ENCODE measurements at regions not wholly inside any gene's neighbourhood (a gene's known extent, or its start where the extent isn't known, plus 50 kb on each side); places are given as distances from the start of the nearest gene placed in this dataset.

DNA sequence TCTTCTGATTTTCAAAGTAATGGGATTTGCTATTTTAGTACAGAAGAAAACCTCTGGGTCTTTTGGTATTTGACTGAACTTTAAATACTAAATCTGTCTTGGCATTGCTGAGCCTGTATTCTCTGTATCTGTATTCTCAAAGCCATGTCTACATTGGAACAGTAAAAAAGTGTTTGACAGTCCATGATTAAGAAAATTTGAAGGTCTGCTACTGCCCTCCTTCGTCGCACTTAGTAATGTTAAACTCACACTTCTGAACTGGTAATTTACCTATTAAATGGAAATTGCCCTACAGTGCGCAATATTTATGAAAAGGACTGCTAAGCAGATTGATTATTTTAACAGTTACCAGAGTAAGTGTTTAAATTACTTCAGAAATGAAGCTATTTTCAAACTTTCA lies 165.7 kb upstream of the SMC2 start:
- no peak for DNase-seq (ENCODE audit: low read depth)
- in situ Hi-C loops (cut with HindIII; ENCODE audit: low pct_unique_long_range_greater_than_20kb, low sequenced_read_pairs): no loop called here

DNA sequence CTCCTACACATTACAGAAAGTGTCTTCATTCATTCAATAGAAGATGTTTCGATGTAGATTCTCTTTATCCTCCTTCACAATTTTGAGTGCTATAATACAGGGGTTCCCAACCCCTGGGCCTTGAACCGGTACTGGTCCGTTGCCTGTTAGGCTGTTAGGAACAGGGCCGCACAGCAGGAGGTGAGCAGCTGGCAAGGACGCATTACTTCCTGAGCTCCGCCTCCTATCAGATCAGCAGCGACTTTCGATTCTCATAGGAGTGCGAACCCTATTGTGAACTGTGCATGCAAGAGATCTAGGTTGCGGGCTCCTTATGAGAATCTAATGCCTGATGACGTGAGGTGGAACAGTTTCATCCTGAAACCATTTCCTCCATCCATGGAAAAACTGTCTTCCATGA lies 153.0 kb upstream of the SMC2 start:
- in situ Hi-C loops (cut with HindIII; ENCODE audit: low pct_unique_long_range_greater_than_20kb, low sequenced_read_pairs): no loop called here
- no peak for DNase-seq (ENCODE audit: low read depth)

DNA sequence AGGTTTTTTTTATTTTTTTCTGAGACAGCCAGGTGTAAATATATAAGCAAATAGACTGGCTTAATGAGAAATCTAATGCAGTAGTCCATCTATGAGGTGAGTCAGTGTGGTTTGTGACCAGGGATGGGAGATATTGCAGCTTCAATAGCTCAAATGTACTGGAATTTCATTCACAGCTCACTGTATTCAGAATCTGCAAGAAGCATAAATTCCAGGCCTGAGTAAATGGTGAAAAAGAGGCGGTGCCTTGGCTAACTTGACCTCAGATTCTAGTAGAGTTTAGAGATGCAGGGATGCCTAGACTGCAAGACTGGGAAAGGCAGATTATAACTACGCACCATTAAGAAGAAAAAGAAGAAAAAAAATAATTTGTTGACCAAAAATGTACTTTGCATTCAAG lies 151.9 kb upstream of the SMC2 start:
- in situ Hi-C loops (cut with HindIII; ENCODE audit: low pct_unique_long_range_greater_than_20kb, low sequenced_read_pairs): no loop called here
- DNase-seq (ENCODE audit: low read depth): no peak

DNA sequence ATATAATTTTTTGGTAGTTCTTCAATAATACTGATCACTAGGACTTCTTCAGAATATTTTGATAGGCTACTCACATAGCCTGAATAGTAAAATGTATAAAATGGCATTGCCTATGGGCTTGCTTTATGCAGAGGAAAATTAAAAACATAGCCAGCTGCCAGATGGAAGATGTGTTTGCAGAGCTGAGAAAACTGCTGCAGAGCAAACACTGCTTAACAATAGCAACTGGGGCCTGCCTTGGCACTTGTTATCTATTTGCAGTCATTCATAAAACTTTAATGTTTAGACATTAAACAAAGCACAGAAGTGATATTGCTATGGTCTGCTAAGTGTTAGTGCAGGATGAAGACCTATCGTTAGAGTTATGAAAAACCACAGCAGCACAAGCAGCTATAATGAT lies 151.5 kb upstream of the SMC2 start:
- no peak for DNase-seq (ENCODE audit: low read depth)
- in situ Hi-C loops (cut with HindIII; ENCODE audit: low pct_unique_long_range_greater_than_20kb, low sequenced_read_pairs): no loop called here

DNA sequence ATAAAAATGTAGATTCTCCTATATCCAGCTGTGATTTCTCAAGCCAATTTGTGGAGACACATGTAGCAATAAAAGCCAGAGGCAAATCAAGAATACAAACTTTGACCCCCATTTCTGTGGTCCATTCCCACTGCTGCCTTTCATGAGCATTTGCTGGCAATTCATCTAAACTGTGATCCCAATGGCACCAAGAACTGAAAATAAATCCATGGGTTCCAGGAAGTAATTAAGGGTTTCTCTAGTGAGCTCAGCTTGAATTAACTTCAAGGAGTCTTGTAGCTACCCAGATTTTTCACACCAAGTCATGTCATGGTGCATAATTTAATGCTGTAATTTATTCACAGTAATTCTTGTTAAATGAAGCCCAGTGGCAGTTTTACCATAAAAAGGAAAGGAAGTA lies 145.0 kb upstream of the SMC2 start:
- in situ Hi-C loops (cut with HindIII; ENCODE audit: low pct_unique_long_range_greater_than_20kb, low sequenced_read_pairs): no loop called here

DNA sequence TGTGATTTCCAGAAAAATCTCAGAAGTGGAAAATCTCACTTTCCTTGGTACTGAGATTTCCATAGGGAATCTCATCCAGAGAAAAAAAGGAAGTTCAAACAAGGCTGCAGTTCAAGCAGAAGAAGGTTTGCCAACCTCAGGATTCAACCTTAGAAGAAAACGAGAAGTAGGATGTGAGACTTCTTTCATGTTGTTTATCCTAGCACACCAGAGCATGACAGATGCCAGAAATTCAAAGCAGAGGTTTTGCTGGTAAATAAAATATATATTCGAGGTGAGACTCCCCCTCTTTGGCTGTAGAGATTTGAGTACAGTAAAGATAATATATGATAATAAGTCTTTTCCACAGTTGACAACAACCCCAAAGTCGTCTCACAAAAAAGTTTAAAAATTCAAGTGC lies 116.9 kb upstream of the SMC2 start:
- in situ Hi-C loops (cut with HindIII; ENCODE audit: low pct_unique_long_range_greater_than_20kb, low sequenced_read_pairs): no loop called here

More for the DNA sequence above, 145.0 kb upstream of the SMC2 start:
- DNase-seq (ENCODE audit: low read depth): no peak

DNA sequence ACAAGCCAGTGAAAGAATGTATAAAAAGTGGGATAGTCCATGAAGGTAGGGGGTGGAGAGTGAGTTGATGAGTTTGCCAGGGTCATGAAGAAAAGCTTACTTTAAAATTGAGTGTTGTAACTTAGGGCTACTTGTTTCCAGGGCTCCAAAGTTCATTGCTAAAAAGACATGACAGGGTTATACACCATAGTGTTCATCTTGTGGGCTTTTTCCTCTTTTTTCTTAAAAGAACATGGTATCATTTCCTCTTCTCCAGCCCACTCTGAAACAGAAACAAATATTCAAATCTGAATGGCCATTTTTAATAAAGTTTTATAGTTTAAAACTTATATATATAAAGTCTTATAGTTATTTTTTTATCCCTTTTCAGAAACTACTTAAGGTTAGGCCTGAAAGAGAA lies 115.7 kb upstream of the SMC2 start:
- no peak for DNase-seq (ENCODE audit: low read depth)
- in situ Hi-C loops (cut with HindIII; ENCODE audit: low pct_unique_long_range_greater_than_20kb, low sequenced_read_pairs): no loop called here

More for the DNA sequence above, 116.9 kb upstream of the SMC2 start:
- no peak for DNase-seq (ENCODE audit: low read depth)

DNA sequence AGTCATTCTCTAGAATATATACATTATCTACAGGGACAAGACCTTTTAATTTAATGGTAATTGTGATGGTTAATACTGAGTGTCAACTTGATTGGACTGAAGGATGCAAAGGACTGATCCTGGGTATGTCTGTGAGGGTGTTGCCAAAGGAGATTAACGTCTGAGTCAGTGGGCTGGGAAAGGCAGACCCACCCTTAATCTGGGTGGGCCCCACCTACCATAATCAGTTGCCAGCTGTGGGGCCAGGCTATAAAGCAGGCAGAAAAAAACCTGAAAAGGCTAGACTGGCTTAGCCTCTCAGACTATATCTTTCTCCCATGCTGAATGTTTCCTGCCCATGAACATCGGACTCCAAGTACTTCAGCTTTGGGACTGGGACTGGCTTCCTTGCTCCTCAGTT lies 112.2 kb upstream of the SMC2 start:
- DNase-seq (ENCODE audit: low read depth): no peak
- in situ Hi-C loops (cut with HindIII; ENCODE audit: low pct_unique_long_range_greater_than_20kb, low sequenced_read_pairs): no loop called here

DNA sequence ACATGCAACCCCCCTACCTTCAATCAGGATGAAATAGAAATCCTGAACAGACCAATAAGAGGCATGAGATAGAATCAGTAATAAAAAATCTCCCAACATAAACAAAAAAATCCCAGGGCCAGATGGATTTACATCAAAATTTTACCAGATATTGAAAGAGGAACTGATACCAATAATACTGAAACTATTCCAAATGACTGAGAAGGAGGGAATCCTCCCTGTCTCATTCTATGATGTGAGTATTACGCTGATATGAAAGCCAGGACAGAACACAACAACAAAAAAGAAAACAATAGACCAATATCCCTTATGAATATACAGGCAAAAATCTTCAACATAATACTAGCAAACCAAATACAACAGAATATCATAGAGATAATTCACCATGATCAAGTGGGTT lies 109.0 kb upstream of the SMC2 start:
- in situ Hi-C loops (cut with HindIII; ENCODE audit: low pct_unique_long_range_greater_than_20kb, low sequenced_read_pairs): no loop called here
- no peak for DNase-seq (ENCODE audit: low read depth)

DNA sequence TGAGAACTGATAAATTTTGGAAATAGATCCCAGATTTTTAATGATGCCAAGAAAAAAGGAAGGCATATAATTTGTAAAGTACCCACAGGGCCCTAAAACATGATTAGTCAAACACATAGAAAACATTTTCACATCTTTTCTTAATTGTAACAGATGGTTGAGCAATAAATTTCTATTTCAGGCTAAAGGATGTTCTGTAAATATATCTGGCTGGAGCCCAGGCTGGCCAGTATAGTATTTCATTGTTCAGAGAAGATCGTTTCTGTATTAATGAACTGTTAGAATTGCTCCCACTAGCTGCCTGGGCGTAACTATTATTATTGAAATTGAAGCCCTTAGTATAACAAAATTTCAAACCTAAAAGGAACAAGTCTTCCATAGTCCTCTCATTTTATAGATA lies 105.3 kb upstream of the SMC2 start:
- no peak for DNase-seq (ENCODE audit: low read depth)
- in situ Hi-C loops (cut with HindIII; ENCODE audit: low pct_unique_long_range_greater_than_20kb, low sequenced_read_pairs): no loop called here

DNA sequence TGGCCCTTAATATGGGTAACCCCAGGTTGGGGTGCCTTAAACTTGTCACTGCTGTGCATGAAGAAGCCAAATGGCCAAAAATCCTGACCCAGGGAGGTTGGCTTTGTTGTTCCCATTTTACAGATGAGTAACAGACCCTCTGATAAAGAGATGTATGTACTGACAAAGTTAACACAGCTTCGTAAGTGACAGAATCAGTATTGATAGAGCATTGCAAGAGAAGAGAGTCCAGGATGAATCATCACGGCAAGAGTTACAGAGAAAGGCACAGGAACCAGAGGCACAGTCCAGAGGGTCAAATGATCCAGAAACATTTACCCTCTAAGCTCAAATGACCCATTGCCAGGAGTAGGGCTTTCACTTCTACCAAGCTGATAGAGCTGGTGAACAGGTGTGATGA lies 103.8 kb upstream of the SMC2 start:
- in situ Hi-C loops (cut with HindIII; ENCODE audit: low pct_unique_long_range_greater_than_20kb, low sequenced_read_pairs): no loop called here
- no peak for DNase-seq (ENCODE audit: low read depth)

DNA sequence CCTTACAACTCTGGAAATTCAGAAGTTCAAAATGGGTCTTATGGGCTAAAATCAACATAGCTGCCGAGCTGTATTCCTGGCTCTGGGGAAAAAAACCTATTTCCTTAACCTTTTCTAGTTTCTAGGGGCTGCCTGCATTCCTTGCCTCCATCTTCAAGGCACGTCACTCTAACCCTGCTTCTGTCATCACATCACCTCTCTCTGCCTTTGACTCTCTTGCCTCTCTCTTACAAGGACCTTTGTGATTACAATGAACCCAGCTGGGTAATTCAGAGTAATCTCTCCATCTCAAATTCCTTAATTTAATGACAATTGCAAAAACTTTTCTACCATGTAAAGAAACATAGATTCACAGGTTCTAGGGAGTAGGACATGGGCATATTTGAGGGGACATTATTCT lies 103.1 kb upstream of the SMC2 start:
- no peak for DNase-seq (ENCODE audit: low read depth)

DNA sequence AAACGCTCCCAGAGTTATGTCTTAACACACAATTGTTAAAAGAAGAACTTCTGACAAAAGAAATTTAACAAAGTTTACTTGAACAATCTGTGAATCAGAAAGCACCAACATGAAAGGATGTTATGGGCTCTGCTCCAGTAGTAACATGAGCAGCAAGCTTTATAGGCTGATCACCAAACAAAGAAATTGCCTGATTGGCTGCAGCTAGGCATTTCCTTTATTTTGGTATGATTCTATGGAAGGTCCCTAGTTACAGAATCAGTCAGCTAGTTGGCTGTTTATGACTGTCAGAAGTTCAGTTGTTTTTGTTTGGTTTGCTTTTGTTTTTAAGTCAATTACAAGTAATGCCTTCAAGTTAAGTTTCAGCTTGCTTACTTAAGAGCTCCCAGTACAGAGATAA lies 102.4 kb upstream of the SMC2 start:
- DNase-seq (ENCODE audit: low read depth): no peak
- in situ Hi-C loops (cut with HindIII; ENCODE audit: low pct_unique_long_range_greater_than_20kb, low sequenced_read_pairs): no loop called here

More for the DNA sequence above, 103.1 kb upstream of the SMC2 start:
- in situ Hi-C loops (cut with HindIII; ENCODE audit: low pct_unique_long_range_greater_than_20kb, low sequenced_read_pairs): no loop called here

DNA sequence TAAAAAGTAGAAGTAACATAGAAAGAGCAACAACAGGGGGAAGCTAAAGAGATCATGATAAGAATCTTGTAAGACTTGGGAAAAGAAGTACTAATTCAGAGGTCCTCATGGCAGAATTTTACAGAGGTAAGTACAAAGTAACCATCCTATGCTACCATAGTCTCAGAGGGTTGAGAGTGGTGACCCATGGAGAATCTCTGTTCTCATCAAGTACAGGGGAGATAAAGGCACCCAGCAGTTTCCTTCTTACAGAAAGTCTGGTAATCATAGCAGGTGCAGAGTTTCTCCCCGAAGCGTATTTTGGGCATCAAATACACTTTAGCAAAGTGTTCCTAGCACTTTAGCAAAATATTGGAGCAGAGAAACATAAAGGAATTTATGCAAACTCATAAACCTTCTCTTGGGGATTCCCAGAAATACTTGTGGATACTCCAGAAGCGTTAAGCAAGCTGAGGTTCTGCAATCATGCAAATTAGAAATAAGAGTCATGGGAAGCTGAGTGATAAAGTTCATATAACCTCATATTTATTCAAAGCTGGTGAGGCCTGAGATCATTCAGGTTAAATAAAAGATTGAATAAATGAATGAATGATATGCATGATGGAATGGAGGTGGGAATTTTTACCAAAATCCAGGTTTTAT lies 101.0 kb upstream of the SMC2 start:
- in situ Hi-C loops (cut with HindIII; ENCODE audit: low pct_unique_long_range_greater_than_20kb, low sequenced_read_pairs): no loop called here
- no peak for DNase-seq (ENCODE audit: low read depth)

DNA sequence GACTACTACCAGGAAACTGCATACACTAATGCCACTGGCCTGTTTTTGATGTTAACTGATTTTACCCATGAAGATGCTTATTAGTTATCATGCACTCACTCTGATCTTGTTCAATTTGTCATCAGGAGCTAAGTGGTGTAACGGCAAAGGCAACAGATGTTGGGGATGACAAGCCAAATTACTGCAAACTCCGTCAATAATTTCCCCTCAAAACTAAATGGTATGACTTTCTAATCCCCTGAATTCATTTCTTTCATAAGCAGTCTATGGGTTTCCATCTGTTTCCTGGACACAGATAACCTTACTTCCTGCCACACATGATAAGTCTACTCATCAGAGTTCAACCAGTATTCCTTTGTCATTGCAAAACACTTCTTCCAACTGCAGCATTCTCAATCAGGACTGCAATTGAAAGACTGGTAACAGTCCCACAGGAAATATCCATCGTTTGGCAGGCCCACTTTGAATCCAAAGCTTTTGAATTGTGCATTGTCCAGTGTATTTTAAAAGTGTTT lies 96.2 kb upstream of the SMC2 start:
- in situ Hi-C loops (cut with HindIII; ENCODE audit: low pct_unique_long_range_greater_than_20kb, low sequenced_read_pairs): no loop called here
- DNase-seq (ENCODE audit: low read depth): no peak

DNA sequence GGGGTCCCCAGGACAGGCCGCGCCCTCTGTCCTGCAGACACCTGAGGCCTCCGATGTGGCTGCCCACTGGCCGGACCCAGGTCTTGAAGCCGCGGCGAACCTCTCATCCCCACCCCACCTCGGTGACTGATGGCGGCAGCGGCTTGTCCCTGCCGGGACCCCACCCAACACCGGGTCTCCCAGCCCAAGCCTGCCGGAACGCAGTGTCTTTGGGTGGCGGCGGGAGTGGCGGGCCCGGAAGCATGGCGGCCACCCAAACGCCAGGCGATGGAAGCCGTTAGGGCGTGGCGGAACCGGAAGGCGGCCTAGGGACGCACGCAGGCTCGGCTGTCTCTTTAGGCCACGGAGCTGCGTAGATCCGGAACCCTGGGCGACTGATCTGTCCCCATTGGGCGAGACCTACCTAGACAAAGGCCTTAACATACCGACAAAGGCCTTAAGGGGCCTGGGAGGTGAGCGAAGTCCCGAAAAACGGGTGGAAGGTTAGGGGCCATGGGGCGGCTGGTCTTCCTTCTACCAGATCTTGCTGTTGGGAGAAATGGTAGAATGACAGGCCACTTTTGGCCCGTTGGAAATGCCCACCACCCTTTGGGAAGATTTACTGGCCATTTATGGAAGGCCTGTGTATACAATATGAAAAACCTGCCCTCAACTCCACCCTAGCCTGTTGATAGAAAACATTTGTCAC lies 94.6 kb upstream of the SMC2 start:
- in situ Hi-C loops (cut with HindIII; ENCODE audit: low pct_unique_long_range_greater_than_20kb, low sequenced_read_pairs): no loop called here

DNA sequence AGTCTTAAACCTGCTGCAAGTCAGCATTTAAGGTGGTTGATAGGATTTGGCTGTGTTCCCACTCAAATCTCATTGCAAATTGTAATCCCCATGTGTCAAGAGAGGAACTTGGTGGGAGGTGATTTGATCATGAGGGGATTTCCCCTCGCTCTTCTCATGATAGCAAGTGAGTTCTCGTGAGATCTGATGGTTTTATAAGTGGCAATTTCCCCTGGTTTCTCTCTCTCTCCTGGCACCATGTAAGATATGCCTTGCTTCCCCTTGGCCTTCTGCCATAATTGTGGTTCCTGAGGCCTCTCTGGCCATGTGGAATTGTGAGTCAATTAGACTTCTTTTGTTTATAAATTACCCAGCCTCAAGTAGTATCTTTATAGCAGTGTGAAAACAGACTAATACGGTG lies 84.3 kb upstream of the SMC2 start:
- no peak for DNase-seq (ENCODE audit: low read depth)
- in situ Hi-C loops (cut with HindIII; ENCODE audit: low pct_unique_long_range_greater_than_20kb, low sequenced_read_pairs): no loop called here

More for the DNA sequence above, 94.6 kb upstream of the SMC2 start:
- DNase-seq (ENCODE audit: low read depth): no peak

DNA sequence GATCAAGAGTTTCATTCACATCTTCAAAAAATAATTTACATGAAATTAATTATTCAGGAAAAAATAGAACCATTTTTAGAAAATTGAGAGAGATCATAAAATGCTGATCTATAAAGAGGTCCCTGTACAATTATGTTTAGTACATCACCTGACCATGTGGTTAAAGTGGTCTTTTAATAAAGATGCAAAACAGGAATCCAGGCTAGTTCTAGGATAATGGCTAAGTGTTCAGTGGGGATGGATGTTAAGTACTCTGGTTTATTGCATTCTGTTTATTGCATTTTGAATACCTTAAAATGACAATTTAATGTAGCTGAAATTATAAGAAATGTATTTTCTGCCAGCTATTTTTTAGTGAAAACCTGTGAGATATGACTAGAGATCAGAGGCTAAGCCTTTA lies 72.0 kb upstream of the SMC2 start:
- in situ Hi-C loops (cut with HindIII; ENCODE audit: low pct_unique_long_range_greater_than_20kb, low sequenced_read_pairs): no loop called here
- no peak for DNase-seq (ENCODE audit: low read depth)

DNA sequence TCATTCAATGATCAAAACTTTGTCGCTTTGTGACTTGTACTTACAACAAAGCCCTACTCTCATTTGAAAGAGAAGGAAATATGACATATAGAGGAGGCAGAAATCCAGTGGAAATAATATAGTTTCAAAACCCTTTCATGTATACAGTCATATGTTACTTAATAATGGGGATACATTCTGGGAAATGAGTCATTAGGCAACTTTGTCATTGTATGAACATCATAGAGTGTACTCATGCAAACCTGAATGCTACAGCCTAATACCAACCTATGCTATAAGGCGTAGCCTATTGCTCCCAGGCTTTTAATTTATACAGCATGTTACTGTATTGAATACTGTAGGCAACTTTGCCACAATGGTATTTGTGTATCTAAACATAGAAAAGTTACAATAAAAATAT lies 69.0 kb upstream of the SMC2 start:
- in situ Hi-C loops (cut with HindIII; ENCODE audit: low pct_unique_long_range_greater_than_20kb, low sequenced_read_pairs): no loop called here
- no peak for DNase-seq (ENCODE audit: low read depth)

DNA sequence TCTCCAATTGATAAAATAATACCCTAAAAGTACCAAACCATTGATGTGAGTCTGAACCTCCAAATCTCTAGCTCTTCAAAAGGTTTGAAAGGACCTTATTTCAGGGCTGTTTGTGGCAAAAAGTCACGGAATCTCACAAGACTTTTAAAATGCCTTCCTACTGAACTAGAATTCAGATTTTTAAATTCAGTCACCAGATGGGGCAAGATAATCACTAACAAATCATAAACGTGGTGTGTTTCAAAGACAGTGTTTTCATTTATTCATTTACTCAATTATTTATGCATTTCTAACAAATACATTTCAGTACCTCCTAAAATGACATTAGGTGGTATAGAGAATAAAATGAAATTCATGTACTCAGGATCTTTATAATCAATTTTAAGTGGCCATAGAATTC lies 68.2 kb upstream of the SMC2 start:
- in situ Hi-C loops (cut with HindIII; ENCODE audit: low pct_unique_long_range_greater_than_20kb, low sequenced_read_pairs): no loop called here

More for the DNA sequence above, 68.2 kb upstream of the SMC2 start:
- DNase-seq (ENCODE audit: low read depth): no peak

All from Caki2 (cell line).